HepG2 (cell line): ENCODE measurements at regions not wholly inside any gene's neighbourhood (a gene's known extent, or its start where the extent isn't known, plus 50 kb on each side); places are given as distances from the start of the nearest gene placed in this dataset.

Experiments
- ATAC-seq: fragments of 200-7000 bp; cut with Tn5 transposase; 3 replicates; pipeline ENCODE4 v1.9.1; 2020; ENCODE audit warnings: mild to moderate bottlenecking, moderate library complexity
- BruUV-seq: library from RNA; stranded (reverse); fragments of 400-500 nt; replicated peaks from 2 replicates; lab custom pipeline; 2021; lab: Mats Ljungman, UMichigan
- CTCF ChIA-PET: fragments of 300-600 bp; formaldehyde crosslinking; extraction: SDS; loops from one replicate; lab custom pipeline; 2021; ENCODE audit warnings: low total read pairs, inconsistent platforms, low intra/inter-chr PET ratio; lab: Yijun Ruan, JAX
- POLR2A ChIA-PET: fragments of 350-600 bp; sonication (Branson Sonifier 250); formaldehyde crosslinking; loops from one replicate; lab custom pipeline; 2020; ENCODE audit warnings: antibody characterized with exemption, inconsistent platforms; lab: Yijun Ruan, JAX
- DNase-seq: peaks from one replicate; pipeline ENCODE4 v3.0.0-alpha.2; 2015; ENCODE audit warnings: low spot score
- FAIRE-seq: peaks from 3 replicates; lab custom pipeline; 2011; peaks lifted over from hg19 to GRCh38; lab: Jason Lieb, UNC
- H2AFZ ChIP-seq: one replicate; pipeline ENCODE4 v1.6.1; 2011; ENCODE audit warnings: low read length, inconsistent platforms
- H3K27ac ChIP-seq: fragments of 300-600 bp; 3 replicates; pipeline ENCODE4 v1.8.0; 2011; ENCODE audit warnings: mixed run types, mild to moderate bottlenecking, mixed read lengths, low read length, inconsistent platforms; ENCODE audit not compliant: insufficient read depth; ENCODE audit errors: extremely low read length
- H3K27me3 ChIP-seq, 2 experiments: fragments of 200-600 bp in 1 of 2; 2 replicates in 1 of 2; 3 replicates in 1 of 2; pipeline versions ENCODE4 v1.6.0 to v1.8.0; 2011; ENCODE audit warnings: low read length in 2 of 2, mild to moderate bottlenecking in 2 of 2, moderate library complexity in 2 of 2, inconsistent platforms in 1 of 2; ENCODE audit not compliant: insufficient read depth in 2 of 2, control insufficient read depth in 1 of 2
- H3K36me3 ChIP-seq, 2 experiments: fragments of 200-600 bp in 1 of 2; replicated peaks in 1 of 2; 2 replicates in 1 of 2; 3 replicates in 1 of 2; pipeline versions ENCODE4 v1.5.1 to v1.8.0; 2011; ENCODE audit warnings: low read length in 2 of 2, inconsistent platforms in 1 of 2; ENCODE audit not compliant: insufficient read depth in 2 of 2, control insufficient read depth in 1 of 2
- H3K4me1 ChIP-seq: 2 replicates; pipeline ENCODE4 v1.5.1; 2012; ENCODE audit warnings: low read length, inconsistent platforms; ENCODE audit not compliant: insufficient read depth
- H3K4me2 ChIP-seq: 2 replicates; pipeline ENCODE4 v1.6.0; 2011; ENCODE audit warnings: low read depth, low read length, inconsistent platforms
- H3K4me3 ChIP-seq, 3 experiments: fragments of 200-600 bp in 1 of 3; sonication (generic), shearing (Covaris generic) in 1 of 3; replicated peaks in 1 of 3; 2 replicates each; pipeline ENCODE4 v1.5.1; 2011 to 2016; ENCODE audit warnings: low read length in 3 of 3, inconsistent platforms in 2 of 3, low read depth in 2 of 3, mild to moderate bottlenecking in 2 of 3, control low read depth in 1 of 3, mixed read lengths in 1 of 3; ENCODE audit not compliant: insufficient read depth in 1 of 3
- H3K79me2 ChIP-seq: one replicate; pipeline ENCODE4 v1.6.1; 2011; ENCODE audit warnings: low read length, inconsistent platforms; ENCODE audit not compliant: insufficient read depth
- H3K9ac ChIP-seq: 2 replicates; pipeline ENCODE4 v1.6.0; 2011; ENCODE audit warnings: mild to moderate bottlenecking, low read depth, low read length, inconsistent platforms; ENCODE audit not compliant: insufficient read depth
- H3K9me3 ChIP-seq: 2 replicates; pipeline ENCODE4 v1.5.1; 2012; ENCODE audit warnings: mild to moderate bottlenecking, low read length
- H4K20me1 ChIP-seq: 2 replicates; pipeline ENCODE4 v1.6.0; 2011; ENCODE audit warnings: inconsistent platforms, mild to moderate bottlenecking, low read length, moderate library complexity; ENCODE audit not compliant: insufficient read depth
- ELF1 ChIP-seq: sonication (generic); formaldehyde crosslinking; IDR thresholded peaks from 2 replicates; pipeline ENCODE4 v1.4.0; 2020; ENCODE audit warnings: missing genetic modification reagents
- FIP1L1 ChIP-seq: fragments of 200-400 bp; formaldehyde crosslinking; IDR thresholded peaks from 2 replicates; pipeline ENCODE4 v1.6.1; 2018; ENCODE audit warnings: low read depth, mild to moderate bottlenecking, low read length, moderate library complexity, borderline replicate concordance; ENCODE audit not compliant: insufficient read depth
- GLI4 ChIP-seq: sonication (generic); formaldehyde crosslinking; IDR thresholded peaks from 2 replicates; pipeline ENCODE4 v1.5.1; 2020; ENCODE audit warnings: missing genetic modification reagents, mild to moderate bottlenecking, moderate library complexity, borderline replicate concordance
- HNRNPUL1 ChIP-seq: fragments of 200-400 bp; formaldehyde crosslinking; IDR thresholded peaks from 2 replicates; pipeline ENCODE4 v1.6.1; 2017; ENCODE audit warnings: low read depth, mild to moderate bottlenecking, low read length, moderate library complexity
- RORA ChIP-seq: sonication (generic); formaldehyde crosslinking; IDR thresholded peaks from 2 replicates; pipeline ENCODE4 v1.5.0; 2020; ENCODE audit warnings: mild to moderate bottlenecking, missing genetic modification reagents, moderate library complexity
- ZFY ChIP-seq: sonication (generic); formaldehyde crosslinking; IDR thresholded peaks from 2 replicates; pipeline ENCODE4 v1.4.0; 2020; ENCODE audit warnings: missing genetic modification reagents
- ZNF773 ChIP-seq: sonication (generic); formaldehyde crosslinking; IDR thresholded peaks from 2 replicates; pipeline ENCODE4 v1.4.0; 2020; ENCODE audit warnings: missing genetic modification reagents, borderline replicate concordance
- ZSCAN20 ChIP-seq: sonication (generic); formaldehyde crosslinking; IDR thresholded peaks from 2 replicates; pipeline ENCODE4 v1.4.0; 2020; ENCODE audit warnings: missing genetic modification reagents, mild to moderate bottlenecking, borderline replicate concordance
- WGBS: methylation state at CpG from one replicate; pipeline ENCODE4 v1.1.6; 2017; ENCODE audit warnings: low lambda C conversion rate; 5-methylcytosine and 5-hydroxymethylcytosine counted together
- in situ Hi-C: cut with HindIII; loops from 2 replicates; pipeline ENCODE4 v1.10.0; 2017; ENCODE audit warnings: low pct_unique_long_range_greater_than_20kb; ENCODE audit not compliant: extremely low pct_ligation_motif_present
- intact Hi-C: fragments of 100-400 bp; cut with micrococcal nuclease; formaldehyde crosslinking; loops from one replicate; pipeline ENCODE4 v1.10.0; 2022; ENCODE audit not compliant: unreplicated experiment
- TF ChIP-seq, protein P1 (sequence below): sonication (generic); formaldehyde crosslinking; IDR thresholded peaks from 2 replicates; pipeline ENCODE4 v1.5.0; 2020; ENCODE audit warnings: mild to moderate bottlenecking, missing genetic modification reagents, borderline replicate concordance
- TF ChIP-seq, protein P2 (sequence below): sonication (generic); formaldehyde crosslinking; IDR thresholded peaks from 2 replicates; pipeline ENCODE4 v1.5.0; 2020; ENCODE audit warnings: missing genetic modification reagents

DNA sequence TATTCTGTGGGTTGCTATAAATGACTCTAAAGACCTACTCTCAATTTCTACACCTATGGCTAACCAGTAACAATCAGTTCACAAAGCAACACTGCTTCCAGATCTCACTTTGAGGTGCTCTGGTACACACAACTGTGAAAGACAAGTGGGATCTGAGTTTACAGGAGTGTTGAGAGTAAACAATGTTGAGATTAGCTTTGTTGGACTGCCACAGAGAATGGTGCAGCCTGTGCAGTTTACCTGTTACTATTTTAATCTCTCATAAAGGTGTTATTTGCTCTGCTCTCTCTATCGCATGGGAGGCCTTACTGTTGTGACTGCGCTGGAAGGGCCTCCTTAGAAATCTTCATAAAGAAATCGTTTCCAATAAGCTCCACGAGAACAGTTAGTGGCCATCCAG lies 112.0 kb downstream of the SOX2 start:
- DNase-seq (no peak), ATAC-seq (no peak), FAIRE-seq (no peak)
- no peak overlapping the region for H2AFZ ChIP-seq
- no peak overlapping the region for H3K4me2 ChIP-seq
- H3K79me2 ChIP-seq, result no peaks in the 10 kb centered on the region
- in situ Hi-C loops (no loop called here), intact Hi-C loops (no loop called here)
- H4K20me1 ChIP-seq, result no peaks in the 10 kb centered on the region
- H3K9ac ChIP-seq, result no peak overlapping the region
- ChIA-PET CTCF (no interaction called here), POLR2A (no interaction called here)
- no peaks in the 10 kb centered on the region for H3K4me1 ChIP-seq
- H3K27me3 ChIP-seq, result peaks cover 0 to 2% of the 10 kb centered on the region in 2 experiments; a peak in 1 of 5 replicates
- no peaks in the 10 kb centered on the region for H3K36me3 ChIP-seq
- no peaks in the 10 kb centered on the region for H3K9me3 ChIP-seq
- WGBS, result 24% methylated on average over 4 of the region's 4 CpGs
- BruUV-seq, result no TSS peak
- no peak overlapping the region for H3K4me3 ChIP-seq
- H3K27ac ChIP-seq, result no peak overlapping the region
- TF ChIP-seq ELF1 (CRISPR knock-in tag) (no peak), ZNF773 (CRISPR knock-in tag) (no peak), FIP1L1 (no peak)

DNA sequence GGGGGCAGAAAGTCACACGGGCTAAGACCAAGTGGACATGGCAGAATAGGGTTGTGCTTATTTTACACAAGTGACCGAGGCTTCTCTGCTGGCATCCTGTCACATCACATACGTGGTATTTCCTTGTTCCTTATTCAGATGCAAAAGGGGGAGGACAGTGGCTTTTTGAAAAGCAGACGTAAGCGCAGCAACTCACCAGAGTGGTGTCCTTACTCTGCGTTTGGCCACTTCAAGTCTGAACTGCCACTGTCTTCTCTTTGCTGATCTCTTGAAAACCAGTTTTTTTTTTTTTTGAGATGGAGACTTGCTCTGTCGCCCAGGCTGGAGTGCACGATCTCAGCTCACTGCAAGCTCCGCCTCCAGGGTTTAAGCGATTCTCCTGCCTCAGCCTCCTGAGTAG lies 113.2 kb downstream of the SOX2 start:
- DNase-seq (no peak), FAIRE-seq (no peak), ATAC-seq (no peak)
- no peak overlapping the region for H3K27ac ChIP-seq
- POLR2A ChIA-PET, result no interaction called here
- H3K9ac ChIP-seq, result no peak overlapping the region
- no peak overlapping the region for H2AFZ ChIP-seq
- no peaks in the 10 kb centered on the region for H3K9me3 ChIP-seq
- CTCF ChIA-PET, result no interaction called here
- H3K36me3 ChIP-seq, result no peaks in the 10 kb centered on the region
- in situ Hi-C loops (no loop called here), intact Hi-C loops (no loop called here)
- H4K20me1 ChIP-seq, result no peaks in the 10 kb centered on the region
- H3K79me2 ChIP-seq, result no peaks in the 10 kb centered on the region
- no peak overlapping the region for H3K4me2 ChIP-seq
- H3K27me3 ChIP-seq, result peaks cover 0 to 2% of the 10 kb centered on the region in 2 experiments; a peak in 1 of 5 replicates
- WGBS, result 60% methylated on average over 10 of the region's 10 CpGs
- no peak overlapping the region for H3K4me3 ChIP-seq
- no TSS peak for BruUV-seq
- H3K4me1 ChIP-seq, result no peaks in the 10 kb centered on the region
- no peak for TF ChIP-seq RORA (CRISPR knock-in tag)
- TF ChIP-seq ZFY, result no peak
- TF ChIP-seq, protein P1, sequence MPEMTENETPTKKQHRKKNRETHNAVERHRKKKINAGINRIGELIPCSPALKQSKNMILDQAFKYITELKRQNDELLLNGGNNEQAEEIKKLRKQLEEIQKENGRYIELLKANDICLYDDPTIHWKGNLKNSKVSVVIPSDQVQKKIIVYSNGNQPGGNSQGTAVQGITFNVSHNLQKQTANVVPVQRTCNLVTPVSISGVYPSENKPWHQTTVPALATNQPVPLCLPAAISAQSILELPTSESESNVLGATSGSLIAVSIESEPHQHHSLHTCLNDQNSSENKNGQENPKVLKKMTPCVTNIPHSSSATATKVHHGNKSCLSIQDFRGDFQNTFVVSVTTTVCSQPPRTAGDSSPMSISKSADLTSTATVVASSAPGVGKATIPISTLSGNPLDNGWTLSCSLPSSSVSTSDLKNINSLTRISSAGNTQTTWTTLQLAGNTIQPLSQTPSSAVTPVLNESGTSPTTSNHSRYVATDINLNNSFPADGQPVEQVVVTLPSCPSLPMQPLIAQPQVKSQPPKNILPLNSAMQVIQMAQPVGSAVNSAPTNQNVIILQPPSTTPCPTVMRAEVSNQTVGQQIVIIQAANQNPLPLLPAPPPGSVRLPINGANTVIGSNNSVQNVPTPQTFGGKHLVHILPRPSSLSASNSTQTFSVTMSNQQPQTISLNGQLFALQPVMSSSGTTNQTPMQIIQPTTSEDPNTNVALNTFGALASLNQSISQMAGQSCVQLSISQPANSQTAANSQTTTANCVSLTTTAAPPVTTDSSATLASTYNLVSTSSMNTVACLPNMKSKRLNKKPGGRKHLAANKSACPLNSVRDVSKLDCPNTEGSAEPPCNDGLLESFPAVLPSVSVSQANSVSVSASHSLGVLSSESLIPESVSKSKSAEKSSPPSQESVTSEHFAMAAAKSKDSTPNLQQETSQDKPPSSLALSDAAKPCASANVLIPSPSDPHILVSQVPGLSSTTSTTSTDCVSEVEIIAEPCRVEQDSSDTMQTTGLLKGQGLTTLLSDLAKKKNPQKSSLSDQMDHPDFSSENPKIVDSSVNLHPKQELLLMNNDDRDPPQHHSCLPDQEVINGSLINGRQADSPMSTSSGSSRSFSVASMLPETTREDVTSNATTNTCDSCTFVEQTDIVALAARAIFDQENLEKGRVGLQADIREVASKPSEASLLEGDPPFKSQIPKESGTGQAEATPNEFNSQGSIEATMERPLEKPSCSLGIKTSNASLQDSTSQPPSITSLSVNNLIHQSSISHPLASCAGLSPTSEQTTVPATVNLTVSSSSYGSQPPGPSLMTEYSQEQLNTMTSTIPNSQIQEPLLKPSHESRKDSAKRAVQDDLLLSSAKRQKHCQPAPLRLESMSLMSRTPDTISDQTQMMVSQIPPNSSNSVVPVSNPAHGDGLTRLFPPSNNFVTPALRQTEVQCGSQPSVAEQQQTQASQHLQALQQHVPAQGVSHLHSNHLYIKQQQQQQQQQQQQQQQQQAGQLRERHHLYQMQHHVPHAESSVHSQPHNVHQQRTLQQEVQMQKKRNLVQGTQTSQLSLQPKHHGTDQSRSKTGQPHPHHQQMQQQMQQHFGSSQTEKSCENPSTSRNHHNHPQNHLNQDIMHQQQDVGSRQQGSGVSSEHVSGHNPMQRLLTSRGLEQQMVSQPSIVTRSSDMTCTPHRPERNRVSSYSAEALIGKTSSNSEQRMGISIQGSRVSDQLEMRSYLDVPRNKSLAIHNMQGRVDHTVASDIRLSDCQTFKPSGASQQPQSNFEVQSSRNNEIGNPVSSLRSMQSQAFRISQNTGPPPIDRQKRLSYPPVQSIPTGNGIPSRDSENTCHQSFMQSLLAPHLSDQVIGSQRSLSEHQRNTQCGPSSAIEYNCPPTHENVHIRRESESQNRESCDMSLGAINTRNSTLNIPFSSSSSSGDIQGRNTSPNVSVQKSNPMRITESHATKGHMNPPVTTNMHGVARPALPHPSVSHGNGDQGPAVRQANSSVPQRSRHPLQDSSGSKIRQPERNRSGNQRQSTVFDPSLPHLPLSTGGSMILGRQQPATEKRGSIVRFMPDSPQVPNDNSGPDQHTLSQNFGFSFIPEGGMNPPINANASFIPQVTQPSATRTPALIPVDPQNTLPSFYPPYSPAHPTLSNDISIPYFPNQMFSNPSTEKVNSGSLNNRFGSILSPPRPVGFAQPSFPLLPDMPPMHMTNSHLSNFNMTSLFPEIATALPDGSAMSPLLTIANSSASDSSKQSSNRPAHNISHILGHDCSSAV (CRISPR knock-in tag), result no peak
- no peak for TF ChIP-seq GLI4
- no peak for TF ChIP-seq ZSCAN20
- TF ChIP-seq, protein P2, sequence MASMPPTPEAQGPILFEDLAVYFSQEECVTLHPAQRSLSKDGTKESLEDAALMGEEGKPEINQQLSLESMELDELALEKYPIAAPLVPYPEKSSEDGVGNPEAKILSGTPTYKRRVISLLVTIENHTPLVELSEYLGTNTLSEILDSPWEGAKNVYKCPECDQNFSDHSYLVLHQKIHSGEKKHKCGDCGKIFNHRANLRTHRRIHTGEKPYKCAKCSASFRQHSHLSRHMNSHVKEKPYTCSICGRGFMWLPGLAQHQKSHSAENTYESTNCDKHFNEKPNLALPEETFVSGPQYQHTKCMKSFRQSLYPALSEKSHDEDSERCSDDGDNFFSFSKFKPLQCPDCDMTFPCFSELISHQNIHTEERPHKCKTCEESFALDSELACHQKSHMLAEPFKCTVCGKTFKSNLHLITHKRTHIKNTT (CRISPR knock-in tag), result no peak
- no peak for TF ChIP-seq HNRNPUL1
